K562 (cell line): ENCODE measurements at regions not wholly inside any gene's neighbourhood (a gene's known extent, or its start where the extent isn't known, plus 50 kb on each side); places are given as distances from the start of the nearest gene placed in this dataset.
"Not testable (repeated sequence)": the region's sequence is repeated elsewhere in the genome, so short reads cannot be mapped to it uniquely, and the experiment has no call there.

Experiments used
- ATAC-seq: fragments of 200-7000 bp; cut with Tn5 transposase; 3 replicates; pipeline ENCODE4 v1.9.1; 2020; ENCODE audit warnings: moderate library complexity
- BruUV-seq: library from RNA; stranded (reverse); fragments of 400-500 nt; replicated peaks from 2 replicates; lab custom pipeline; 2021; lab: Mats Ljungman, UMichigan
- CTCF ChIA-PET: fragments of 300-600 bp; formaldehyde crosslinking; extraction: SDS; loops from one replicate; lab custom pipeline; 2021; ENCODE audit warnings: low intra/inter-chr PET ratio; lab: Yijun Ruan, JAX
- POLR2A ChIA-PET: fragments of 300-600, 350-650 bp; sonication (Branson Sonifier 250); formaldehyde crosslinking; extraction: SDS; loops from one replicate; lab custom pipeline; 2021; ENCODE audit warnings: antibody characterized with exemption, inconsistent platforms; lab: Yijun Ruan, JAX
- DNase-seq, 4 experiments: peaks; one replicate each; pipeline versions ENCODE4 v3.0.0 to v3.0.0-alpha.2; 2011 to 2018; ENCODE audit warnings: low spot score in 3 of 4, mixed read lengths in 3 of 4; ENCODE audit errors: extremely low read depth in 1 of 4
- FAIRE-seq: peaks from 2 replicates; lab custom pipeline; 2011; peaks lifted over from hg19 to GRCh38; lab: Jason Lieb, UNC
- H2AFZ ChIP-seq: 2 replicates; pipeline ENCODE4 v1.6.0; 2011; ENCODE audit warnings: low read depth, low read length, control low read depth, inconsistent platforms
- H3K27ac ChIP-seq: fragments of 200-600 bp; 3 replicates; pipeline ENCODE4 v1.8.0; 2011; ENCODE audit warnings: low read depth, mild to moderate bottlenecking, control low read depth, inconsistent platforms, low read length, moderate library complexity, mixed read lengths; ENCODE audit errors: extremely low read depth
- H3K27me3 ChIP-seq, 2 experiments: fragments of 300-600 bp in 1 of 2; 2 replicates in 1 of 2; 3 replicates in 1 of 2; pipeline versions ENCODE4 v1.6.0 to v1.8.0; 2011; ENCODE audit warnings: inconsistent platforms in 2 of 2, low read length in 2 of 2, mild to moderate bottlenecking in 1 of 2, mixed read lengths in 1 of 2, moderate library complexity in 1 of 2; ENCODE audit not compliant: control insufficient read depth in 2 of 2, insufficient read depth in 2 of 2
- H3K36me3 ChIP-seq: fragments of 300-600 bp; 3 replicates; pipeline ENCODE4 v1.8.0; 2011; ENCODE audit warnings: mild to moderate bottlenecking, low read length, inconsistent platforms; ENCODE audit not compliant: control insufficient read depth, insufficient read depth
- H3K4me1 ChIP-seq, 2 experiments: fragments of 200-600 bp in 1 of 2; replicated peaks in 1 of 2; 2 replicates in 1 of 2; 3 replicates in 1 of 2; pipeline versions ENCODE4 v1.5.1 to v1.8.0; 2011; ENCODE audit warnings: inconsistent platforms in 2 of 2, low read length in 2 of 2, mild to moderate bottlenecking in 1 of 2, mixed read lengths in 1 of 2, moderate library complexity in 1 of 2; ENCODE audit not compliant: control insufficient read depth in 2 of 2, insufficient read depth in 2 of 2
- H3K4me2 ChIP-seq: 2 replicates; pipeline ENCODE4 v1.6.1; 2011; ENCODE audit warnings: low read length, control low read depth, inconsistent platforms, mixed read lengths; ENCODE audit not compliant: insufficient read depth
- H3K4me3 ChIP-seq: fragments of 200-600 bp; sonication (generic), shearing (Covaris generic); 2 replicates; pipeline ENCODE4 v1.5.1; 2016; ENCODE audit warnings: control low read depth, inconsistent platforms
- H3K79me2 ChIP-seq: fragments of 200-600 bp; 3 replicates; pipeline ENCODE4 v1.8.0; 2011; ENCODE audit warnings: low read length, inconsistent platforms; ENCODE audit not compliant: control insufficient read depth, insufficient read depth
- H3K9ac ChIP-seq, 2 experiments: 2 replicates each; pipeline versions ENCODE4 v1.6.0 to v1.6.1; 2011; ENCODE audit warnings: low read depth in 2 of 2, low read length in 2 of 2, control low read depth in 1 of 2, inconsistent platforms in 1 of 2, mild to moderate bottlenecking in 1 of 2, mixed read lengths in 1 of 2; ENCODE audit not compliant: insufficient read depth in 1 of 2
- H3K9me1 ChIP-seq: one replicate; pipeline ENCODE4 v1.6.0; 2011; ENCODE audit warnings: inconsistent platforms, mild to moderate bottlenecking, low read length, moderate library complexity; ENCODE audit not compliant: control insufficient read depth, insufficient read depth
- H3K9me3 ChIP-seq: replicated peaks from 2 replicates; pipeline ENCODE4 v1.5.1; 2011; ENCODE audit warnings: low read depth, low read length, inconsistent platforms; ENCODE audit not compliant: control insufficient read depth, insufficient read depth
- H4K20me1 ChIP-seq: replicated peaks from 2 replicates; pipeline ENCODE4 v1.6.1; 2011; ENCODE audit warnings: low read length, inconsistent platforms, mixed read lengths; ENCODE audit not compliant: control insufficient read depth, insufficient read depth
- BCOR ChIP-seq: fragments of 450-650 bp; IDR thresholded peaks from 2 replicates; pipeline ENCODE4 v1.6.1; 2016
- JUNB ChIP-seq: fragments of 450-650 bp; formaldehyde crosslinking; conservative IDR thresholded peaks from 2 replicates; pipeline ENCODE4 v1.4.0; 2020; ENCODE audit warnings: mild to moderate bottlenecking
- MYC ChIP-seq, 2 experiments: fragments of 250-450 bp in 1 of 2; sonication (Bioruptor Pico) in 1 of 2; IDR thresholded peaks; 2 replicates each; pipeline versions ENCODE4 v1.5.1 to v1.6.1; 2012 to 2021; ENCODE audit warnings: low read depth in 2 of 2, borderline replicate concordance in 1 of 2, improper control_type of control experiment in 1 of 2, low read length in 1 of 2, mild to moderate bottlenecking in 1 of 2, moderate library complexity in 1 of 2
- ZNF668 ChIP-seq: fragments of 250-450 bp; sonication (Bioruptor Pico); IDR thresholded peaks from 2 replicates; pipeline ENCODE4 v1.8.0; 2022; ENCODE audit warnings: mild to moderate bottlenecking, inconsistent platforms
- WGBS: fragments of 100-300 bp; shearing (Covaris generic); methylation state at CpG from one replicate; pipeline ENCODE4 v1.1.6; 2016; ENCODE audit warnings: low coverage, mixed read lengths; ENCODE audit not compliant: insufficient coverage; ENCODE audit errors: missing lambda C conversion rate; 5-methylcytosine and 5-hydroxymethylcytosine counted together
- in situ Hi-C: fragments of 300-500 bp; cut with MboI; formaldehyde crosslinking; loops from 4 replicates; pipeline ENCODE4 v1.15.0; 2018; ENCODE audit warnings: inconsistent platforms, mixed read lengths
- intact Hi-C: fragments of 100-400 bp; cut with micrococcal nuclease; formaldehyde crosslinking; loops from 2 replicates; pipeline ENCODE4 v1.14.2; 2022

- FAIRE-seq: no peak
- CTCF ChIA-PET: no interaction called here
Measured at GRCh38 chr4:69408451-69408850, 87.3 kb downstream of the UGT2B4 start.

GRCh38 chr4:69411981-69412380, 83.7 kb downstream of the UGT2B4 start:
- in situ Hi-C loops, intact Hi-C loops, ATAC-seq, H4K20me1 ChIP-seq, H3K27me3 ChIP-seq, POLR2A ChIA-PET, H3K9ac ChIP-seq, H2AFZ ChIP-seq, H3K27ac ChIP-seq, H3K36me3 ChIP-seq, H3K4me1 ChIP-seq, CTCF ChIA-PET, H3K79me2 ChIP-seq, H3K9me1 ChIP-seq, H3K4me3 ChIP-seq, H3K4me2 ChIP-seq, FAIRE-seq, DNase-seq, BruUV-seq, H3K9me3 ChIP-seq: not testable (repeated sequence)

More at GRCh38 chr4:69408451-69408850, 87.3 kb downstream of the UGT2B4 start:
- Histone ChIP-seq H3K9ac (no peak overlapping the region), H3K79me2 (no peaks in the 10 kb centered on the region), H3K4me1 (no peaks in the 10 kb centered on the region), H3K9me1 (no peaks in the 10 kb centered on the region), H4K20me1 (no peaks in the 10 kb centered on the region), H3K9me3 (no peaks in the 10 kb centered on the region), H3K36me3 (no peaks in the 10 kb centered on the region), H3K4me3 (no peak overlapping the region), H2AFZ (no peak overlapping the region), H3K4me2 (no peak overlapping the region), H3K27ac (no peak overlapping the region), H3K27me3 (no peaks in the 10 kb centered on the region)
- intact Hi-C loops: no loop called here
- WGBS: 6% methylated on average over 2 of the region's 2 CpGs
- ATAC-seq (no peak), DNase-seq (no peak)
- POLR2A ChIA-PET: no interaction called here
- TF ChIP-seq JUNB (no peak), MYC (IDR thresholded peaks at IDR 0.05; ENCODE audit: low read depth, low read length) (no peak), MYC (CRISPR knock-in tag; IDR thresholded peaks at IDR 0.05; ENCODE audit: borderline replicate concordance, low read depth) (no peak), BCOR (no peak), ZNF668 (CRISPR knock-in tag) (no peak)
- in situ Hi-C loops: no loop called here
- BruUV-seq: no TSS peak

- POLR2A ChIA-PET: interaction anchor here (0.7 kb wide), 1 partner anchor 56 kb away, joined by 3 read pairs; no protein-coding TSS in a partner anchor
- not testable (repeated sequence) for ATAC-seq
- WGBS: 5% methylated on average over 9 of the region's 9 CpGs
Measured at GRCh38 chr4:69424722-69425121, 71.0 kb downstream of the UGT2B4 start.

More at GRCh38 chr4:69424722-69425121, 71.0 kb downstream of the UGT2B4 start:
- H3K27ac ChIP-seq, H3K79me2 ChIP-seq, in situ Hi-C loops, H3K36me3 ChIP-seq, H4K20me1 ChIP-seq, H3K4me3 ChIP-seq, H3K9me1 ChIP-seq, H3K4me1 ChIP-seq, intact Hi-C loops, H3K4me2 ChIP-seq, H3K27me3 ChIP-seq, H3K9me3 ChIP-seq, BruUV-seq, CTCF ChIA-PET, FAIRE-seq, DNase-seq, H3K9ac ChIP-seq, H2AFZ ChIP-seq: not testable (repeated sequence)
